Inferior parietal cortex (tissue), 1 donor: ENCODE measurements at regions not wholly inside any gene's neighbourhood (a gene's known extent, or its start where the extent isn't known, plus 50 kb on each side); places are given as distances from the start of the nearest gene placed in this dataset.

Source experiments
- DNase-seq: peaks from one replicate; pipeline ENCODE4 v3.0.0-alpha.2; 2016; ENCODE audit errors: extremely low spot score

GRCh38 chr5:15263406-15263805 is 236.6 kb upstream of the FBXL7 start:
- no peak for DNase-seq

- no peak for DNase-seq
Observed at GRCh38 chr5:15261269-15261995, 238.5 kb upstream of the FBXL7 start.

GRCh38 chr5:15260356-15261268 is 239.4 kb upstream of the FBXL7 start:
- DNase-seq = no peak

- DNase-seq = no peak
Observed at GRCh38 chr5:15256485-15256884, 243.5 kb upstream of the FBXL7 start.

GRCh38 chr5:15255576-15255975 is 244.4 kb upstream of the FBXL7 start:
- DNase-seq = no peak

GRCh38 chr5:15254607-15255006 is 245.4 kb upstream of the FBXL7 start:
- no peak for DNase-seq

GRCh38 chr5:15252331-15252730 is 247.6 kb upstream of the FBXL7 start:
- no peak for DNase-seq

GRCh38 chr5:15249152-15249551 is 250.8 kb upstream of the FBXL7 start:
- no peak for DNase-seq

GRCh38 chr5:15248731-15249130 is 251.2 kb upstream of the FBXL7 start:
- DNase-seq = no peak

GRCh38 chr5:15245913-15246312 is 254.1 kb upstream of the FBXL7 start:
- DNase-seq = no peak

GRCh38 chr5:15243301-15244020 is 256.5 kb upstream of the FBXL7 start:
- DNase-seq = no peak

- no peak for DNase-seq
Observed at GRCh38 chr5:15241216-15241821, 258.7 kb upstream of the FBXL7 start.

GRCh38 chr5:15238006-15238405 is 262.0 kb upstream of the FBXL7 start:
- no peak for DNase-seq

- no peak for DNase-seq
Observed at GRCh38 chr5:15236911-15237508, 263.0 kb upstream of the FBXL7 start.

GRCh38 chr5:15234911-15235310 is 265.1 kb upstream of the FBXL7 start:
- no peak for DNase-seq

- no peak for DNase-seq
Observed at GRCh38 chr5:15234366-15234765, 265.6 kb upstream of the FBXL7 start.

GRCh38 chr5:15233566-15233965 is 266.4 kb upstream of the FBXL7 start:
- no peak for DNase-seq

- no peak for DNase-seq
Observed at GRCh38 chr5:15222156-15222555, 277.8 kb upstream of the FBXL7 start.

- no peak for DNase-seq
Observed at GRCh38 chr5:15220642-15221173, 279.3 kb upstream of the FBXL7 start.

GRCh38 chr5:15215056-15215455 is 284.9 kb upstream of the FBXL7 start:
- no peak for DNase-seq

- DNase-seq = no peak
Observed at GRCh38 chr5:15214010-15214409, 286.0 kb upstream of the FBXL7 start.
